DND-41 (cell line): ENCODE measurements at regions not wholly inside any gene's neighbourhood (a gene's known extent, or its start where the extent isn't known, plus 50 kb on each side); places are given as distances from the start of the nearest gene placed in this dataset.

Source experiments
- CTCF ChIP-seq: IDR thresholded peaks from 2 replicates; pipeline ENCODE4 v1.5.1; 2012; ENCODE audit warnings: borderline replicate concordance, low read length, moderate library complexity, mild to moderate bottlenecking; ENCODE audit not compliant: poor library complexity, severe bottlenecking; ENCODE audit errors: extremely low read depth
- EZH2 ChIP-seq: IDR thresholded peaks from 3 replicates; pipeline ENCODE4 v1.6.1; 2012; ENCODE audit warnings: borderline replicate concordance, low read depth, mild to moderate bottlenecking, moderate library complexity, low read length, inconsistent platforms; ENCODE audit not compliant: severe bottlenecking

DNA sequence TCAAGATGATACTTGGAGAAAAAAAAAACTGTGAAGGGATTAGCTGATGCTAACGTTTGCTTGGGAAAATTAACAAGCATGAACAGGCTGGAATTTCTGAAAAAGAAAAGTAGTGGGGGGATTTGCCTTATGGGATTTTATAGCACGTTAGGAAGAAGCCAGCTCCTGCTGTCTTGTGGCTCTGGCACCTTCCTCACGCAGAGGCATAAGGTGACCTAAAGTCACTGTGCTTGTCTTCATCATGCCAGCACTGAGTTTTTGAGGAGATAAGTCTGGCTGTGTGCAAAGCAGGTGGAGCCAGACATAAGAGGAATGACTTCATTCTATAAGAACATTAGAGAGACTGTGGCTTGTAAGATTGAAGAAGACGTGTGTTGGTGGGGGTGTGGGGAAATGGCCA lies 94.4 kb upstream of the MAP1B start:
- no peak for TF ChIP-seq CTCF
- TF ChIP-seq EZH2: no peak
